GM10266 (cell line): ENCODE measurements at regions not wholly inside any gene's neighbourhood (a gene's known extent, or its start where the extent isn't known, plus 50 kb on each side); places are given as distances from the start of the nearest gene placed in this dataset.

Experiments
- DNase-seq: peaks from one replicate; pipeline ENCODE4 v3.0.0; 2012; ENCODE audit errors: extremely low spot score
- CTCF ChIP-seq: IDR thresholded peaks from 2 replicates; pipeline ENCODE4 v1.5.1; 2012; ENCODE audit warnings: mild to moderate bottlenecking, low read depth; ENCODE audit not compliant: control insufficient read depth, insufficient read depth; ENCODE audit errors: missing control alignments

- TF ChIP-seq CTCF = peak; percentile 80
- peak; percentile 51 for DNase-seq
Measured at GRCh38 chr9:69971643-69972449, 71.8 kb upstream of the MAMDC2 start.

GRCh38 chr9:69975681-69976080, 68.0 kb upstream of the MAMDC2 start:
- DNase-seq = no peak
- TF ChIP-seq CTCF = no peak

GRCh38 chr9:69976152-69976551, 67.5 kb upstream of the MAMDC2 start:
- no peak for DNase-seq
- TF ChIP-seq CTCF = no peak

GRCh38 chr9:69980041-69980440, 63.6 kb upstream of the MAMDC2 start:
- no peak for DNase-seq
- TF ChIP-seq CTCF = no peak

GRCh38 chr9:69980591-69980990, 63.1 kb upstream of the MAMDC2 start:
- TF ChIP-seq CTCF = no peak
- DNase-seq = no peak

- DNase-seq = no peak
- TF ChIP-seq CTCF = no peak
Measured at GRCh38 chr9:69981686-69982445, 61.8 kb upstream of the MAMDC2 start.

- no peak for DNase-seq
- no peak for TF ChIP-seq CTCF
Measured at GRCh38 chr9:69984831-69985230, 58.8 kb upstream of the MAMDC2 start.
